ENCODE measurements at regions not wholly inside any gene's neighbourhood (a gene's known extent, or its start where the extent isn't known, plus 50 kb on each side); places are given as distances from the start of the nearest gene placed in this dataset.

DNA sequence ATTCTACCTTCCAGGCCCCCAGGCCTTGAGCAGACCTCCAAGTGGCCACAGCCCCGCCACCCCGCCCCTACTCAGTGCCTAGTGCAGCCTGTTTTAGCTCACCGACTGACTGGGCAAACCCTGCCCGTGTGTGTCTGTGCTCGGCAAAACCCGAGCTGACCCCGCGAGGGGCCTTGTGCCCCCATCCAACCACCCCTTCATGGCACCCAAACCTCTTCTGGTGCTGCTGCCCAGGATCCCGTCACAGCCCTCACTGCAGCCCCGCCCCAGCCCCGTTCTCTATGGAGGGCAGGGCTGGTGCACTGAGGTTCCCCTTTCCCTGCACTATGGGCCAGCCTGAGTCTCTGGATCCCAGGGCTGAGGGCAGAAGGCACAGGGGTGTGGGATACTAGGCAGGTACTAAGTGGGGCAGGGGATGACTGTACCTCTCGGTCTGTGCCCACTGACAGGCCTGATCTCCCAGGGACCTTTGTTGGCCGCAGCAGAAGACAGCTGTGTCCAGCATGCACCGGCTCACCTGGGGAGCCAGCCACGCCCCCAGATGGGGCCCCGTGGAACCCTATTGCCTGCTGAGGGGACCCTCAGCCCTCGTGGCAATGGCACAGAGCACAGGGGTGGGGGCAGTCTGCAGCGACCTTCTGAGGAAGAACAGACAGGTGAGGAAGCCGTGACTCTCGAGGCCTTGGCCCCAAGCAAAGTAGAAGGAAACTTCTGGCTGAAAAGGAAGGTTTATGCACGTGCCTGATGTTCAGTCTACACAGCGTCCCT is 69.9 kb upstream of the OTOS start:
- 81% methylated on average over 20 of the region's 22 CpGs for WGBS
- H3K4me1 ChIP-seq: no peaks in the 10 kb centered on the region
- H3K36me3 ChIP-seq: no peaks in the 10 kb centered on the region
- DNase-seq (ENCODE audit: low spot score in 2 of 2): peak; percentile 40 to 65
- H3K27me3 ChIP-seq: peaks cover 9% of the 10 kb centered on the region
- no peak overlapping the region for H3K4me3 ChIP-seq
- peaks cover 5% of the 10 kb centered on the region for H3K9me3 ChIP-seq
- TF ChIP-seq POLR2AphosphoS5 (IDR thresholded peaks at IDR 0.05) (no peak), EP300 (IDR thresholded peaks at IDR 0.05) (no peak), POLR2A (IDR thresholded peaks at IDR 0.05) (no peak)
- TF ChIP-seq, protein P1, sequence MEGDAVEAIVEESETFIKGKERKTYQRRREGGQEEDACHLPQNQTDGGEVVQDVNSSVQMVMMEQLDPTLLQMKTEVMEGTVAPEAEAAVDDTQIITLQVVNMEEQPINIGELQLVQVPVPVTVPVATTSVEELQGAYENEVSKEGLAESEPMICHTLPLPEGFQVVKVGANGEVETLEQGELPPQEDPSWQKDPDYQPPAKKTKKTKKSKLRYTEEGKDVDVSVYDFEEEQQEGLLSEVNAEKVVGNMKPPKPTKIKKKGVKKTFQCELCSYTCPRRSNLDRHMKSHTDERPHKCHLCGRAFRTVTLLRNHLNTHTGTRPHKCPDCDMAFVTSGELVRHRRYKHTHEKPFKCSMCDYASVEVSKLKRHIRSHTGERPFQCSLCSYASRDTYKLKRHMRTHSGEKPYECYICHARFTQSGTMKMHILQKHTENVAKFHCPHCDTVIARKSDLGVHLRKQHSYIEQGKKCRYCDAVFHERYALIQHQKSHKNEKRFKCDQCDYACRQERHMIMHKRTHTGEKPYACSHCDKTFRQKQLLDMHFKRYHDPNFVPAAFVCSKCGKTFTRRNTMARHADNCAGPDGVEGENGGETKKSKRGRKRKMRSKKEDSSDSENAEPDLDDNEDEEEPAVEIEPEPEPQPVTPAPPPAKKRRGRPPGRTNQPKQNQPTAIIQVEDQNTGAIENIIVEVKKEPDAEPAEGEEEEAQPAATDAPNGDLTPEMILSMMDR (IDR thresholded peaks at IDR 0.05): no peak
- no peak overlapping the region for H3K27ac ChIP-seq

DNA sequence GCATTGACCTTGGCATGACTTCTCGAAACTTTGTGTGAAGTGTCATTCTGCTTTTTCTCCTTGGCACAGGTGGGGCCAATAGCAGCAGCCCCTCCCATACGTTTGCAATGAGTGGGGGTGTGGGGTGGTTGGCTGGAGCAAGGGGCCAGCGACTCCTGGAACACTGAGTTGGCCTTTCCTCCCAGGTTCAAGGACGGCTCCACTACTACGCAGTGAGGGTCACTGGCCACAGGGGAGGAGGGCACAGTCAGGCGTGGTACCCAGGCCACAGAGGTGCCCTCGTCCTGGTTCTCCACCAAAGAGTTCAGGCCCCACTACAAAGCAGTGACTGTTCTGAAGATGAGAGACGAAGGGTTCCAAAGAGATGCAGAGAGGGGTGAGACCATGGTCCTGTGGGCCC is 70.6 kb upstream of the OTOS start:
- H3K4me1 ChIP-seq: no peaks in the 10 kb centered on the region
- WGBS: 93% methylated on average over 7 of the region's 8 CpGs
- H3K9me3 ChIP-seq: peaks cover 5% of the 10 kb centered on the region
- peaks cover 9% of the 10 kb centered on the region for H3K27me3 ChIP-seq
- no peak overlapping the region for H3K27ac ChIP-seq
- TF ChIP-seq POLR2A (IDR thresholded peaks at IDR 0.05): no peak
- TF ChIP-seq POLR2AphosphoS5 (IDR thresholded peaks at IDR 0.05): no peak
- no peak for TF ChIP-seq EP300 (IDR thresholded peaks at IDR 0.05)
- TF ChIP-seq, protein P1 (IDR thresholded peaks at IDR 0.05): no peak
- H3K36me3 ChIP-seq: no peaks in the 10 kb centered on the region
- H3K4me3 ChIP-seq: no peak overlapping the region
- peak; percentile 28 to 47 for DNase-seq (ENCODE audit: low spot score in 2 of 2)

DNA sequence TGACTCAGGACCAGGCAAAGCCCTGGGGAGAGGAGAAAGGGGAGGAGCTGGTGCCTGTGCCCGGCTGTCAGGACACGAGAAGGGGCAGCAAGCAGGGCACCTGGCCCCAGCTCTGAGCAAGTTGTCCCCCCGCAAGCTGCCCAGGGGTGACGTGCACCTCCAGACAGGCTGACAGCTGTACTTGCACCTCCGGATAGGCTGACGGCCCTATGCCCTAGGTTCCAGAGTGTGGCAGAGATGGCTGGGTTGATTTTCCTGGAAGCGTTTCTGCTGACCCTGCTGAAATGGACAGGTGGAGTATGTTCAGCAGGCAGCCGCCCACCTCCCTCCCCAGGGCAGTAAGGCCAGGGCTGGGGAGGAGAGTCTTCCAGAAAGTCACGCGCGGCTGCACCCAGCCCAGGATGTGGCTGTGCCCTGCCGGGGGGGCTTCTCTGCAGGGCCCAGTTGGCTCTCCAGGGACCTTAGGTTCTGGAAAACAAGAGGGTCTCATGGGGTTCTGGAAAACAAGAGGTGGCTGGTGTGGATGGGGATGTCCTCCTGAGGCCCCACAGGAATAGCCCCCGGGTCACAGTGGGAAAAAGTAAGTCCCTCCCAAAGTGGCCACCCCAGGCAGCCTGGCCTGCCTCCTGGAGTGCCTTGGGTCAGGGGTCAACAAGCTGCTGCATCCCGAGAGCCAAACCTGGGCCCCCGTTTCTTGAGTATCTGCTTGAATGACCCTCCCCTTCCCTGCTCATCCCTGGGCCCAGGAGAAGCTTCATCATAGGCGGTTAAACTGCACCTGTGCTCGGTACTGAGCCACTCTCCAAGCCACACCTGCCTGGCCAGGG is 71.4 kb upstream of the OTOS start:
- no peak overlapping the region for H3K4me3 ChIP-seq
- TF ChIP-seq EP300 (IDR thresholded peaks at IDR 0.05): no peak
- H3K36me3 ChIP-seq: no peaks in the 10 kb centered on the region
- peak; percentile 57 to 69 for DNase-seq (ENCODE audit: low spot score in 2 of 2)
- no peaks in the 10 kb centered on the region for H3K4me1 ChIP-seq
- WGBS: 87% methylated on average over 11 of the region's 17 CpGs
- no peaks in the 10 kb centered on the region for H3K9me3 ChIP-seq
- H3K27me3 ChIP-seq: peaks cover 9% of the 10 kb centered on the region
- no peak overlapping the region for H3K27ac ChIP-seq

DNA sequence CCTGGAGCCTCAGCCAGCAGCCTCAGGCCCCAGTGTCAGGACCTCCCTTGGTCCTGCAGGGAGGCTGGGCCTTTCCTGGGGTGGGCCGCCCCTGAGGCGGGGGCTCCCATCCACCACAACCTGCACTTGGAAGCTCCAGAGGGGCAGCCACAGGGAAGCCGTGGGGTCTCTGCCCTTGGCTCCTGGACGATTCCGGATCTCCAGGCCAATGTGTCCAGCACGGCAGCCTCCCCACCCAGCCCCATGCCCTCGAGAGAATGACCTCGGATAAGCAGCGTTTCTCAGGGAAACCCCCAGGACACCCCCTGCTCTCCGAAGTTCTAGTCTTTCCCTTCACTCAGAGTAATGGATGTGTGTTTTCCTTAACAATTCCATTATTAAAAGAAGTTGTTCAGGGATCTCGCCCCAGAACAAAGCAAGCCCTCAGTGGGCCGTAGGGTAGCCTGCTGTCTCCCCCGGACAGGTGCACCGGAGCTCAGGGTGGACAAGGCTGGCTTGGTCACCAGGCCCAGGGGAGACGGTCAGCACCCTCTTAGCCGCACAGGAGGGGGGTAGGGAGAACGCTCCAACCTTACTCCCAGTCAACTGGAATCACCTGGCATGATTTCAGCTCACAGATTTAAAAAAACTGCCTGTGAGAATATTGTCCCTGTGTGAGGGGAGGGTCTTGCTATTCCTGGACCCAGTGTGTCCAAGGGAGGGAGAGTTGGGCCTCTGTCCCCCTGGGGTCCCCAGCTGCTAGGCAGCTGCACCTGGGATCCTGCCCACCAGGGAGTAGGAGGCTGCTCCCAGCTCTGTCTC is 72.2 kb upstream of the OTOS start:
- peak; percentile 42 to 65 for DNase-seq (ENCODE audit: low spot score in 2 of 2)
- H3K36me3 ChIP-seq: no peaks in the 10 kb centered on the region
- no peaks in the 10 kb centered on the region for H3K4me1 ChIP-seq
- TF ChIP-seq EP300 (IDR thresholded peaks at IDR 0.05): no peak
- TF ChIP-seq POLR2A (IDR thresholded peaks at IDR 0.05): no peak
- no peak for TF ChIP-seq POLR2AphosphoS5 (IDR thresholded peaks at IDR 0.05)
- TF ChIP-seq, protein P1 (IDR thresholded peaks at IDR 0.05): no peak
- no peaks in the 10 kb centered on the region for H3K9me3 ChIP-seq
- peaks cover 9% of the 10 kb centered on the region for H3K27me3 ChIP-seq
- H3K27ac ChIP-seq: no peak overlapping the region
- WGBS: 85% methylated on average over 7 of the region's 17 CpGs
- H3K4me3 ChIP-seq: no peak overlapping the region

DNA sequence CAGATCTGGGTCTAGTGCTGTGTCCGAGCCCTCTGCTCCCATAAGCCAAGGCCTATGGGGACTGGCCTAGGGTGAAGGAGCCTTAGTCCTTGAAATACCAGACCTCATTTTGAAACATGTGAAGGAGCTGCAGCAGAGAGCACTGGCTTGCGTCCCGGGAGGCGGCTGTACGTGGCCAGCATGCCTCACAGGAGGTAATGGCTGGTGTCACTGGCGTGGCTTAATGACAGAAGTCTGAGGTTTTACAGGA is 72.7 kb upstream of the OTOS start:
- DNase-seq (ENCODE audit: low spot score in 2 of 2): peak in 1 of 2 donors; percentile 16
- Histone ChIP-seq H3K27ac (no peak overlapping the region), H3K4me1 (no peaks in the 10 kb centered on the region), H3K36me3 (no peaks in the 10 kb centered on the region), H3K4me3 (no peak overlapping the region), H3K9me3 (no peaks in the 10 kb centered on the region), H3K27me3 (peaks cover 9% of the 10 kb centered on the region)
- 89% methylated on average over 3 of the region's 6 CpGs for WGBS
- no peak for TF ChIP-seq EP300 (IDR thresholded peaks at IDR 0.05)
- no peak for TF ChIP-seq POLR2A (IDR thresholded peaks at IDR 0.05)
- TF ChIP-seq POLR2AphosphoS5 (IDR thresholded peaks at IDR 0.05): no peak
- TF ChIP-seq, protein P1 (IDR thresholded peaks at IDR 0.05): no peak

Data from suprapubic skin (tissue), 4 donors.